ENCODE measurements at regions not wholly inside any gene's neighbourhood (a gene's known extent, or its start where the extent isn't known, plus 50 kb on each side); places are given as distances from the start of the nearest gene placed in this dataset.
"Not testable (repeated sequence)": the region's sequence is repeated elsewhere in the genome, so short reads cannot be mapped to it uniquely, and the experiment has no call there.

DNA sequence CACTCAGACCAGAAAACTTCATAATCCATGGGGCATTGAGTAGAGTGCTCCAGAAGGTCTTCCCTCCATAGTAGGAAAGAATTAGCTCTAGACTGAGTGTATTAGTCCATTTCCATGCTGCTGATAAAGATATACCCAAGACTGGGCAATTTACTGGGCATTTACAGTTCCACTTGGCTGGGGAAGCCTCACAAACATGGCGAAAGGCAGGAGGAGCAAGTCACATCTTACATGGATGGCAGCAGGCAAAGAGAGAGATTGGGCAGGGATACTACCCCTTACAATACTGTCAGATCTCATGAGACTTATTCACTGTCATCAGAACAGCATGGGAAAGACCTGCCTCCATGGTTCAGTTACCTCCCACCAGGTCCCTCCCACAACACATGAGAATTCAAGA lies 300.6 kb upstream of the TMEM132C start:
- no peaks in the 10 kb centered on the region for H3K27me3 ChIP-seq (ENCODE audit: control insufficient read depth, insufficient read depth, low read length)
- DNase-seq (ENCODE audit: low read depth) = no peak
- TF ChIP-seq, protein P1, sequence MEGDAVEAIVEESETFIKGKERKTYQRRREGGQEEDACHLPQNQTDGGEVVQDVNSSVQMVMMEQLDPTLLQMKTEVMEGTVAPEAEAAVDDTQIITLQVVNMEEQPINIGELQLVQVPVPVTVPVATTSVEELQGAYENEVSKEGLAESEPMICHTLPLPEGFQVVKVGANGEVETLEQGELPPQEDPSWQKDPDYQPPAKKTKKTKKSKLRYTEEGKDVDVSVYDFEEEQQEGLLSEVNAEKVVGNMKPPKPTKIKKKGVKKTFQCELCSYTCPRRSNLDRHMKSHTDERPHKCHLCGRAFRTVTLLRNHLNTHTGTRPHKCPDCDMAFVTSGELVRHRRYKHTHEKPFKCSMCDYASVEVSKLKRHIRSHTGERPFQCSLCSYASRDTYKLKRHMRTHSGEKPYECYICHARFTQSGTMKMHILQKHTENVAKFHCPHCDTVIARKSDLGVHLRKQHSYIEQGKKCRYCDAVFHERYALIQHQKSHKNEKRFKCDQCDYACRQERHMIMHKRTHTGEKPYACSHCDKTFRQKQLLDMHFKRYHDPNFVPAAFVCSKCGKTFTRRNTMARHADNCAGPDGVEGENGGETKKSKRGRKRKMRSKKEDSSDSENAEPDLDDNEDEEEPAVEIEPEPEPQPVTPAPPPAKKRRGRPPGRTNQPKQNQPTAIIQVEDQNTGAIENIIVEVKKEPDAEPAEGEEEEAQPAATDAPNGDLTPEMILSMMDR (IDR thresholded peaks at IDR 0.05; ENCODE audit: insufficient read depth, low read length, poor library complexity, severe bottlenecking) = no peak

DNA sequence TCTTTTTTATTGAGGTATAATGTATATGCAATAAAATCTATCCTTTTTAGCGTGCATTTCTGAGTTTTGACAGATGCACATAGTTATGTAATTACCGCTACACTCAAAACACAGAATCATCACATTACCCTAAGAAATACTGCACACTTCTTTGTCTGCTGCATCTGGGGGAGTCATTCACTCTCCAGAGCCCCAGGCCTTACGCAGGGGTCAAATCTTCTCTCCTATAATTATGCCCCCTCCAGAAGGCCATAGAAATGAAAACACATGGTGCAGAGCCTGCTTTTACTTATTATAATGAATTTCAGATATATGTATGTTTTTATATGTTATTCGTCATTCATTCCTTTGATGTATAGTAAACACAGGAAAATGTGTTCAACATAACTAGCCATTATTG lies 296.5 kb upstream of the TMEM132C start:
- no peak for DNase-seq (ENCODE audit: low read depth)
- H3K27me3 ChIP-seq (ENCODE audit: control insufficient read depth, insufficient read depth, low read length) = no peaks in the 10 kb centered on the region
- H3K36me3 ChIP-seq (ENCODE audit: control insufficient read depth, insufficient read depth, low read length) = no peaks in the 10 kb centered on the region
- no peak overlapping the region for H3K4me3 ChIP-seq (ENCODE audit: low read depth, low read length)
- TF ChIP-seq, protein P1 (IDR thresholded peaks at IDR 0.05; ENCODE audit: insufficient read depth, low read length, poor library complexity, severe bottlenecking) = no peak

More for the DNA sequence above, 300.6 kb upstream of the TMEM132C start:
- Histone ChIP-seq H3K4me3 (ENCODE audit: low read depth, low read length) (no peak overlapping the region), H3K36me3 (ENCODE audit: control insufficient read depth, insufficient read depth, low read length) (no peaks in the 10 kb centered on the region)

DNA sequence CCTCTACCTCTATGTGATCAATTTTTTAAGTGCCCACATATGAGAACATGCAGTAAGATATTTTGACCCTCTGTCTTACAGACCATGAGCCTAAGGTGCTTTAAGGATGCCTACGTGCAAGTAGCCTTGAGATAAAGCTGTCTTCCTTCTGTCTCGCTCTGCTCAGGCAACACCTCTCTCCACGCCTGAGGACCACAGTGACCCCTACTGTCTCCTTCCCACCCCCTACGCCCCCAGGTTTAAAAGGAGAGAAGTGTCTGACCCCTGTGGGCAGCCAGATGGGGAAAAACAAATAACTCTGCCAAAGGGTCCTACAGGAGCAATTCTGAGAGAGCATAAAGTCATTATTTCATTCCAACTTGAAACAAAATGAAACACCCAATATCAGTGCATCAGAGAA lies 286.4 kb upstream of the TMEM132C start:
- Histone ChIP-seq H3K36me3 (ENCODE audit: control insufficient read depth, insufficient read depth, low read length) (no peaks in the 10 kb centered on the region), H3K4me3 (ENCODE audit: low read depth, low read length) (no peak overlapping the region), H3K27me3 (ENCODE audit: control insufficient read depth, insufficient read depth, low read length) (no peaks in the 10 kb centered on the region)
- TF ChIP-seq, protein P1 (IDR thresholded peaks at IDR 0.05; ENCODE audit: insufficient read depth, low read length, poor library complexity, severe bottlenecking) = no peak
- no peak for DNase-seq (ENCODE audit: low read depth)

DNA sequence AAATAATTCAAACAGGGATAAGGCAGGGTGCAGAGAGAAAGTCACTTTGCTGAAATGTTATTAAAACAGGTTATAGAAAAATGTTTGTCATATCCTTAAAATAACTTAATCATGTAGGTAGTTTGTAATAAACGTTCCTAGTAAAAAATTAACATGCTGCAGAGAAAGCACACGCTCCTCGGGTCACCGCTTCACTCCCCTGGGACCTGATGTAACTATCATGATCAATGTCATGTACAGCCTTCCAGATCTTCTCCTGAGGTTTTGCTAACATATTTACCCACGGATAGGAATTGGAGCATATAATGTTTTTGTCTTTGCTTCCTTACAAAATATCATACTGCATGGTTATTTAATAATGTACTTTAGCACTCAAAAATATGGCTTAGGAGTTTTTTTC lies 285.1 kb upstream of the TMEM132C start:
- no peak overlapping the region for H3K4me3 ChIP-seq (ENCODE audit: low read depth, low read length)
- no peaks in the 10 kb centered on the region for H3K27me3 ChIP-seq (ENCODE audit: control insufficient read depth, insufficient read depth, low read length)
- TF ChIP-seq, protein P1 (IDR thresholded peaks at IDR 0.05; ENCODE audit: insufficient read depth, low read length, poor library complexity, severe bottlenecking) = no peak
- H3K36me3 ChIP-seq (ENCODE audit: control insufficient read depth, insufficient read depth, low read length) = no peaks in the 10 kb centered on the region
- DNase-seq (ENCODE audit: low read depth) = no peak

DNA sequence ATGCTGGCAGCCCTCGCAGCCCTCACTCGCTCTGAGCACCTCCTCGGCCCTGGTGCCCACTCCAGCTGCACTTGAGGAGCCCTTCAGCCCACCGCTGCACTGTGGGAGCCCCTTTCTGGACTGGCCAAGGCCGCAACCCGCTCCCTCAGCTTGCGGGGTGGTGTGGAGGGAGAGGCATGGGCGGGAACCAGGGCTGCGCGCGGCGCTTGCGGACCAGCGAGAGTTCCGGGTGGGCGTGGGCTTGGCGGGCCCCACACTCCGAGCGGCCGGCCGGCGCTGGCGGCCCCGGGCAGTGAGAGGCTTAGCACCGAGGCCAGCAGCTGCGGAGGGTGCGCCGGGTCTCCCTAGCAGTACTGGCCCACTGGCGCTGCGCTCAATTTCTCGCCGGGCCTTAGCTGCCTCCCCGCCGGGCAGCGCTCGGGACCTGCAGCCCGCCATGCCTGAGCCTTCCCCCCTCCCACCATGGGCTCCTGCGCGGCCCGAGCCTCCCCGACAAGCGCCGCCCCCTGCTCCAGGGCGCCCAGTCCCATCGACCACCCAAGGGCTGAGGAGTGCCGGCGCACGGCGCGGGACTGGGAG lies 283.7 kb upstream of the TMEM132C start:
- not testable (repeated sequence) for H3K4me3 ChIP-seq (ENCODE audit: low read depth, low read length); H3K27me3 ChIP-seq (ENCODE audit: control insufficient read depth, insufficient read depth, low read length); H3K36me3 ChIP-seq (ENCODE audit: control insufficient read depth, insufficient read depth, low read length); DNase-seq (ENCODE audit: low read depth)

DNA sequence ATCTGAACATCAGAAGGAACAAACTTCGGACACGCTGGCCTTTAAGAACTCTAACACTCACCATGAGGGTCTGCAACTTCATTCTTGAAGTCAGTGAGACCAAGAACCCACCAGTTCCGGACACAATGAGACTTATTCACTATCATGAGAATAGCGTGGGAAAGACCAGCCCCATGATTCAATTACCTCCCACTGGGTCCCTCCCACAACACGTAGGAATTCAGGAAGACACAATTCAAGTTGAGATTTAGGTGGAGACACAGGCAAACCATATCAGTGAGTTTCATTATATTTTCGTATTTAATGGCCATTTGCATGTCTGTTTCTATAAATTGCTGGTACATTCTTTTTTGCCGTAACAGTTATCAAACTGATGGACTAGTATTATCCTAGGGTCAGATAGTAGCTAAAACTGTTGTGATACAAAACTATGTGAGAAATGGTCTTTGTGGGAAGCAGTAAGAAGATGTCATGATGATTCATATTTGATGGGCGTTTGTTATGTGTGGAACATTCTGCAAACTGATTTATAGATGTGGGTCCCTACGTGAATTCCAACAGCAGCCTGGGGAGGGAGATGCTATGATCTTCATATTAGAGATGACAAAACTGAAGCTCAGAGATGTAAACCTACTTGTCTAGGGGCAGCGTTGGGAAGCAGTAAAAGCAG lies 282.4 kb upstream of the TMEM132C start:
- TF ChIP-seq, protein P1 (IDR thresholded peaks at IDR 0.05; ENCODE audit: insufficient read depth, low read length, poor library complexity, severe bottlenecking) = no peak
- H3K27me3 ChIP-seq (ENCODE audit: control insufficient read depth, insufficient read depth, low read length) = no peaks in the 10 kb centered on the region
- H3K4me3 ChIP-seq (ENCODE audit: low read depth, low read length) = no peak overlapping the region
- no peak for DNase-seq (ENCODE audit: low read depth)
- H3K36me3 ChIP-seq (ENCODE audit: control insufficient read depth, insufficient read depth, low read length) = no peaks in the 10 kb centered on the region
